HepG2 (cell line): ENCODE measurements at regions not wholly inside any gene's neighbourhood (a gene's known extent, or its start where the extent isn't known, plus 50 kb on each side); places are given as distances from the start of the nearest gene placed in this dataset.

Source experiments
- GABPA ChIP-seq, 2 experiments: IDR thresholded peaks; 2 replicates each; pipeline ENCODE4 v1.6.1; 2011 to 2016; ENCODE audit warnings: low read depth in 2 of 2, low read length in 1 of 2, missing biosample characterization in 1 of 2, missing genetic modification characterization in 1 of 2
- GTF2F1 ChIP-seq: fragments of 150-350 bp; IDR thresholded peaks from 2 replicates; pipeline ENCODE4 v1.6.1; 2014; ENCODE audit warnings: low read length
- NFYB ChIP-seq: sonication (generic); formaldehyde crosslinking; IDR thresholded peaks from 2 replicates; pipeline ENCODE4 v1.4.0; 2020; ENCODE audit warnings: missing genetic modification reagents
- NR0B2 ChIP-seq: sonication (generic); formaldehyde crosslinking; IDR thresholded peaks from 2 replicates; pipeline ENCODE4 v1.4.0; 2020; ENCODE audit warnings: mild to moderate bottlenecking, missing genetic modification reagents
- REST ChIP-seq, 2 experiments: IDR thresholded peaks; 2 replicates each; pipeline ENCODE4 v1.6.1; 2011 to 2012; ENCODE audit warnings: low read length in 2 of 2, borderline replicate concordance in 1 of 2, low read depth in 1 of 2, mild to moderate bottlenecking in 1 of 2, moderate library complexity in 1 of 2
- RFX1 ChIP-seq: fragments of 450-650 bp; IDR thresholded peaks from 2 replicates; pipeline ENCODE4 v1.6.1; 2017
- SMC3 ChIP-seq: IDR thresholded peaks from 2 replicates; pipeline ENCODE4 v1.6.1; 2011; ENCODE audit warnings: low read length, improper control_type of control experiment
- TAF1 ChIP-seq: sonication (generic); formaldehyde crosslinking; IDR thresholded peaks from 2 replicates; pipeline ENCODE4 v1.4.0; 2020; ENCODE audit warnings: missing genetic modification reagents
- XRCC5 ChIP-seq: fragments of 200-400 bp; formaldehyde crosslinking; optimal IDR thresholded peaks from 2 replicates; pipeline ENCODE3; 2017; ENCODE audit warnings: mild to moderate bottlenecking, low read length
- ZBTB49 ChIP-seq: sonication (generic); formaldehyde crosslinking; IDR thresholded peaks from 2 replicates; pipeline ENCODE4 v1.4.0; 2020; ENCODE audit warnings: missing genetic modification reagents, borderline replicate concordance
- ZNF446 ChIP-seq: sonication (generic); formaldehyde crosslinking; IDR thresholded peaks from 2 replicates; pipeline ENCODE4 v1.5.0; 2020; ENCODE audit warnings: mild to moderate bottlenecking, missing genetic modification reagents

GRCh38 chr20:57884956-57885355 is 175.1 kb upstream of the PMEPA1 start:
- TF ChIP-seq GTF2F1 (no peak), RFX1 (no peak), ZNF446 (CRISPR knock-in tag) (no peak), ZBTB49 (CRISPR knock-in tag) (no peak), NFYB (CRISPR knock-in tag) (no peak), GABPA (IDR thresholded peaks at IDR 0.05; ENCODE audit: low read depth, low read length) (no peak), GABPA (CRISPR knock-in tag; IDR thresholded peaks at IDR 0.05; ENCODE audit: low read depth) (no peak), NR0B2 (no peak), SMC3 (no peak), TAF1 (CRISPR knock-in tag) (no peak), XRCC5 (no peak), REST (IDR thresholded peaks at IDR 0.05; ENCODE audit: borderline replicate concordance in 1 of 2, low read depth in 1 of 2, low read length in 2 of 2) (no peak)
